ENCODE measurements at regions not wholly inside any gene's neighbourhood (a gene's known extent, or its start where the extent isn't known, plus 50 kb on each side); places are given as distances from the start of the nearest gene placed in this dataset.
A peak's percentile ranks its signal among the peaks of the same experiment; 100 is the strongest.

DNA sequence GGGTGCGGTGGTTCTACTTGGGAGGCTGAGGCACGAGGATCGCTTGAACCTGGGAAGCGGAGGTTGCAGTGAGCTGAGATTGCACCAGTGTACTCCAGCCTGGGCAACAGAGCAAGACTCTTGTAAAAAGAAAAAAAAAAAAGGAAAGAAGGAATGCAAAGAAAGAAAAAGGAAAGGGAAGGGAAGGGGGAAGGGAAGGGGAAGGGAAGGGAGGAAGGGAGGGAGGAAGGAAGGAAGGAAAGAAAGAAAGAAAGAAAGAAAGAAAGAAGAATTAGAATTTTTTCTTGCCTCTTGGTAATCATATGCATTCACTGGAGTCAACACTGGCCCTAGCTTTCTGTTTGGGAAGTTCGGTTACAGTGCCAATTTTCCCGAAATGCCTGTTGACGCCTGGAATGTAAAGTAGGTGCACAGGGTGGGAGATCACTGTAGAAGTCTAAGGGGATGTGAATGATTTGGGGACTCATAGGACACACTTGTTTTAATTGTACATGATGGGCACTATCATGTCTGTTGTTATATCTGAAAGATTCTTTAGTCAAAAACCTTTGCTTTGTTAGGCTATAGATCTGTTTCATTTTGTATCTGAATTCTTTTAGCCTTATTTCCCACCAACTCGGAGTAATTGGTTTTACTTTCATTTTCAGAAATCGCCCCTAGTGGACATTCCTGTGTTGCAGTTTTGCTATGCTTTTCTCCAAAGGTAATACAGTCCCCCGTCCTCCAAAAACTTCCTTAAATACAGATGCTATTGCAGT is 59.8 kb upstream of the MORC3 start:
- Histone ChIP-seq H3K27ac (ENCODE audit: control insufficient read depth, insufficient read depth, low read length) (peak overlapping the region; percentile 33), H3K9ac (ENCODE audit: control insufficient read depth, extremely low read depth, insufficient read depth, low read length) (peak overlapping the region; percentile 63), H3K4me3 (ENCODE audit: control insufficient read depth in 2 of 3, extremely low read depth in 1 of 3, insufficient read depth in 2 of 3, low read depth in 1 of 3, low read length in 3 of 3) (peak overlapping the region; percentile 5 to 82 (median 67)), H3K4me2 (ENCODE audit: control insufficient read depth, extremely low read depth, insufficient read depth, low read depth, low read length) (peak overlapping the region; percentile 98), H3K27me3 (ENCODE audit: control insufficient read depth, extremely low read depth, insufficient read depth, low read length) (no peaks in the 10 kb centered on the region), H3K4me1 (ENCODE audit: control insufficient read depth, extremely low read depth, insufficient read depth, low read length) (no peaks in the 10 kb centered on the region), H4K20me1 (ENCODE audit: control insufficient read depth, extremely low read depth, insufficient read depth, low read length) (no peaks in the 10 kb centered on the region), H3K36me3 (ENCODE audit: control insufficient read depth in 2 of 2, extremely low read depth in 1 of 2, insufficient read depth in 2 of 2, low read length in 2 of 2) (peaks cover 0 to 2% of the 10 kb centered on the region in 2 experiments), H2AFZ (ENCODE audit: control insufficient read depth, low read length) (peak overlapping the region; percentile 98), H3K79me2 (ENCODE audit: control insufficient read depth, insufficient read depth, low read length) (no peaks in the 10 kb centered on the region), H3K9me3 (ENCODE audit: control insufficient read depth, low read depth, low read length) (no peaks in the 10 kb centered on the region), H3K9me1 (ENCODE audit: control insufficient read depth, extremely low read depth, insufficient read depth, low read length) (no peaks in the 10 kb centered on the region)
- FAIRE-seq: no peak
- DNase-seq (ENCODE audit: low read depth, low spot score): no peak
- dilution Hi-C loops (cut with MboI; ENCODE audit: extremely low pct_ligation_motif_present, low sequenced_read_pairs): no loop called here
- TF ChIP-seq EZH2 (IDR thresholded peaks at IDR 0.05; ENCODE audit: low read length): no peak
- TF ChIP-seq, protein P1, sequence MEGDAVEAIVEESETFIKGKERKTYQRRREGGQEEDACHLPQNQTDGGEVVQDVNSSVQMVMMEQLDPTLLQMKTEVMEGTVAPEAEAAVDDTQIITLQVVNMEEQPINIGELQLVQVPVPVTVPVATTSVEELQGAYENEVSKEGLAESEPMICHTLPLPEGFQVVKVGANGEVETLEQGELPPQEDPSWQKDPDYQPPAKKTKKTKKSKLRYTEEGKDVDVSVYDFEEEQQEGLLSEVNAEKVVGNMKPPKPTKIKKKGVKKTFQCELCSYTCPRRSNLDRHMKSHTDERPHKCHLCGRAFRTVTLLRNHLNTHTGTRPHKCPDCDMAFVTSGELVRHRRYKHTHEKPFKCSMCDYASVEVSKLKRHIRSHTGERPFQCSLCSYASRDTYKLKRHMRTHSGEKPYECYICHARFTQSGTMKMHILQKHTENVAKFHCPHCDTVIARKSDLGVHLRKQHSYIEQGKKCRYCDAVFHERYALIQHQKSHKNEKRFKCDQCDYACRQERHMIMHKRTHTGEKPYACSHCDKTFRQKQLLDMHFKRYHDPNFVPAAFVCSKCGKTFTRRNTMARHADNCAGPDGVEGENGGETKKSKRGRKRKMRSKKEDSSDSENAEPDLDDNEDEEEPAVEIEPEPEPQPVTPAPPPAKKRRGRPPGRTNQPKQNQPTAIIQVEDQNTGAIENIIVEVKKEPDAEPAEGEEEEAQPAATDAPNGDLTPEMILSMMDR (optimal IDR thresholded peaks at IDR 0.05 in 1 of 3, IDR thresholded peaks at IDR 0.05 in 1 of 3, conservative IDR thresholded peaks at IDR 0.05 in 1 of 3; ENCODE audit: extremely low read depth in 1 of 3, insufficient read depth in 2 of 3, low read length in 3 of 3): peak in 2 of 3 experiments; percentile 54 to 73

DNA sequence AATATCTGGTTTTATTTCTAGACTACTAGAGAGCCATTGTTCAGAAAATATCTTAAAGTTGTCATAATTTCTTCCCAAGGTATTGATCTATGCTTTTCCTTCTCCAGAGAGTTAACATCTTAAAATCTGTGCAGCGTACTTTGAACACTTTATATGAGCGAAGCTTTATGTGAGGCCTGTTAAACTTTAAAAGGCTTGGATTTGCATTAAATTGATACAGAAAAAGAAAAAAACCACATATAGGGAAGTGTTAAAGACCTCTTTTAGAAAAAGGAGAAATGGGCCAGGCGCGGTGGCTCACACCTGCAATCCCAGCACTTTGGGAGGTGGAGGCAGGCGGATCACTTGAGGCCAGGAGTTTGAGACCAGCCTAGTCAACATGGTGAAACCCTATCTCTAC is 59.2 kb upstream of the MORC3 start:
- H4K20me1 ChIP-seq (ENCODE audit: control insufficient read depth, extremely low read depth, insufficient read depth, low read length): no peaks in the 10 kb centered on the region
- dilution Hi-C loops (cut with MboI; ENCODE audit: extremely low pct_ligation_motif_present, low sequenced_read_pairs): no loop called here
- DNase-seq (ENCODE audit: low read depth, low spot score) (no peak), FAIRE-seq (no peak)
- H3K9me3 ChIP-seq (ENCODE audit: control insufficient read depth, low read depth, low read length): no peaks in the 10 kb centered on the region
- no peaks in the 10 kb centered on the region for H3K27me3 ChIP-seq (ENCODE audit: control insufficient read depth, extremely low read depth, insufficient read depth, low read length)
- no peaks in the 10 kb centered on the region for H3K9me1 ChIP-seq (ENCODE audit: control insufficient read depth, extremely low read depth, insufficient read depth, low read length)
- peaks cover 0 to 2% of the 10 kb centered on the region in 2 experiments for H3K36me3 ChIP-seq (ENCODE audit: control insufficient read depth in 2 of 2, extremely low read depth in 1 of 2, insufficient read depth in 2 of 2, low read length in 2 of 2)
- H3K4me2 ChIP-seq (ENCODE audit: control insufficient read depth, extremely low read depth, insufficient read depth, low read depth, low read length): peak overlapping the region; percentile 98
- no peak for TF ChIP-seq EZH2 (IDR thresholded peaks at IDR 0.05; ENCODE audit: low read length)
- TF ChIP-seq, protein P1 (optimal IDR thresholded peaks at IDR 0.05 in 1 of 3, IDR thresholded peaks at IDR 0.05 in 1 of 3, conservative IDR thresholded peaks at IDR 0.05 in 1 of 3; ENCODE audit: extremely low read depth in 1 of 3, insufficient read depth in 2 of 3, low read length in 3 of 3): no peak
- peak overlapping the region in 1 of 3 experiments; percentile 82 for H3K4me3 ChIP-seq (ENCODE audit: control insufficient read depth in 2 of 3, extremely low read depth in 1 of 3, insufficient read depth in 2 of 3, low read depth in 1 of 3, low read length in 3 of 3)
- no peak overlapping the region for H3K9ac ChIP-seq (ENCODE audit: control insufficient read depth, extremely low read depth, insufficient read depth, low read length)
- H3K27ac ChIP-seq (ENCODE audit: control insufficient read depth, insufficient read depth, low read length): no peak overlapping the region
- no peaks in the 10 kb centered on the region for H3K4me1 ChIP-seq (ENCODE audit: control insufficient read depth, extremely low read depth, insufficient read depth, low read length)
- H2AFZ ChIP-seq (ENCODE audit: control insufficient read depth, low read length): no peak overlapping the region
- H3K79me2 ChIP-seq (ENCODE audit: control insufficient read depth, insufficient read depth, low read length): no peaks in the 10 kb centered on the region

Data from keratinocyte (primary cell).